HFF-Myc (cell line): ENCODE measurements at regions not wholly inside any gene's neighbourhood (a gene's known extent, or its start where the extent isn't known, plus 50 kb on each side); places are given as distances from the start of the nearest gene placed in this dataset.

Experiments used
- DNase-seq: peaks from one replicate; pipeline ENCODE4 v3.0.0-alpha.2; 2011; ENCODE audit warnings: low read depth; ENCODE audit errors: extremely low read depth
- H3K4me3 ChIP-seq: replicated peaks from 2 replicates; pipeline ENCODE4 v1.5.1; 2011; ENCODE audit warnings: low read depth, mild to moderate bottlenecking, control low read depth, low read length
- TF ChIP-seq, protein P1 (sequence below): IDR thresholded peaks from 2 replicates; pipeline ENCODE4 v1.5.1; 2012; ENCODE audit warnings: mild to moderate bottlenecking, low read depth, low read length, control low read depth; ENCODE audit errors: missing control alignments

- H3K4me3 ChIP-seq: no peak overlapping the region
- TF ChIP-seq, protein P1, sequence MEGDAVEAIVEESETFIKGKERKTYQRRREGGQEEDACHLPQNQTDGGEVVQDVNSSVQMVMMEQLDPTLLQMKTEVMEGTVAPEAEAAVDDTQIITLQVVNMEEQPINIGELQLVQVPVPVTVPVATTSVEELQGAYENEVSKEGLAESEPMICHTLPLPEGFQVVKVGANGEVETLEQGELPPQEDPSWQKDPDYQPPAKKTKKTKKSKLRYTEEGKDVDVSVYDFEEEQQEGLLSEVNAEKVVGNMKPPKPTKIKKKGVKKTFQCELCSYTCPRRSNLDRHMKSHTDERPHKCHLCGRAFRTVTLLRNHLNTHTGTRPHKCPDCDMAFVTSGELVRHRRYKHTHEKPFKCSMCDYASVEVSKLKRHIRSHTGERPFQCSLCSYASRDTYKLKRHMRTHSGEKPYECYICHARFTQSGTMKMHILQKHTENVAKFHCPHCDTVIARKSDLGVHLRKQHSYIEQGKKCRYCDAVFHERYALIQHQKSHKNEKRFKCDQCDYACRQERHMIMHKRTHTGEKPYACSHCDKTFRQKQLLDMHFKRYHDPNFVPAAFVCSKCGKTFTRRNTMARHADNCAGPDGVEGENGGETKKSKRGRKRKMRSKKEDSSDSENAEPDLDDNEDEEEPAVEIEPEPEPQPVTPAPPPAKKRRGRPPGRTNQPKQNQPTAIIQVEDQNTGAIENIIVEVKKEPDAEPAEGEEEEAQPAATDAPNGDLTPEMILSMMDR: no peak
- no peak for DNase-seq
Measured at GRCh38 chr20:40748182-40748581, 59.1 kb upstream of the MAFB start.

GRCh38 chr20:40749985-40750506 lies 61.0 kb upstream of the MAFB start:
- H3K4me3 ChIP-seq: no peak overlapping the region
- no peak for DNase-seq
- TF ChIP-seq, protein P1: no peak

- TF ChIP-seq, protein P1: no peak
- no peak overlapping the region for H3K4me3 ChIP-seq
- DNase-seq: no peak
Measured at GRCh38 chr20:40750541-40751035, 61.6 kb upstream of the MAFB start.

GRCh38 chr20:40753472-40753871 lies 64.4 kb upstream of the MAFB start:
- TF ChIP-seq, protein P1: no peak
- DNase-seq: no peak
- H3K4me3 ChIP-seq: no peak overlapping the region

DNA sequence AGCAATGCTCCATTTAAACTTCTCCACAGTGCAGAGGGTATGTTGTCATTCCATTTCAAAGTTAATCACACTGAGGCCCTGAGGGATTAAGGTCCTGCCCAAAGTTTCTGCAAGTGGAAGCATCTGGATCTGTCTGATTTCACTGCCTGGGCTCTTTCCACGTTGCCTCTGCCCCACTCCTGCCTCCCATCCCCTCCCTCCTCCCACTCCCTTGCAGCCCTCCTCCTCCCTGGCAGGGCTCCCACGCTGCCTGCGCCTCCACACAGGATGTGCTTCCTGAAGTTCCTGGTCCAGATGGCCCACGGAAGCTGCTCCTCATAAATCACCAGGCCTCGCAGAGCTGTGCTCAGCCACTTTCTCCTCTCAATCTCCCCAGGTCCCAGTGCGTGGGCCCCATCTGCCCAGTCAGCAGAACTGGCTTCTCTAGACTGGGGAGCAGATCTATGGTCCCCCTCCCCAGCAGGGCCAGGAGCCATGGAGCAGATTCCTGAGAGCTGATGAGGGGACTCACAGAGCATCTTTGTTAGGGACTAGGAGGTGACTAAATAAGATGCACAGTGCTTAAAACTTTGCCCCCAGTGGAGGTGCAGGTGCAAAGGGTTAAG lies 65.4 kb upstream of the MAFB start:
- DNase-seq: peak; percentile 21
- TF ChIP-seq, protein P1: no peak

DNA sequence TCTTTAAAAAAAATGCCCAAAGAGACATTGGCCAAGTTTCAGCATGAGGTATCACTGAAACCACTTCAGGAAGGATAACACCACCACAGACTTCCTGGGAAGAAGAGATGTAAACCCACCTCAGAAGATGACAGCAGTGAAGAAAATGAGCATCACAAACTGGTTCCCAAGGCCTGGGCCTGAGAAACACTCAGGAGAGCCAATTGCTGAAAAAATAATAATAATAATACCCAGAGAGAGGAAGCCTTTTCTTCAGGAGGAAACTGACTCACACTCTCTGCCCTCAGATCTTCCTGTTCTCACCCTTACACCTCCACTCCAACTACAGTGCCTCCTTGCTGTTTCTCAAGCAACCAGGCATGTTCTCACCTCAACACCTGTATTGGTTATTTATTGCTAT lies 68.1 kb upstream of the MAFB start:
- H3K4me3 ChIP-seq: no peak overlapping the region
- TF ChIP-seq, protein P1: no peak
- no peak for DNase-seq

More for the DNA sequence above, 65.4 kb upstream of the MAFB start:
- no peak overlapping the region for H3K4me3 ChIP-seq

- no peak for DNase-seq
- H3K4me3 ChIP-seq: no peak overlapping the region
- TF ChIP-seq, protein P1: no peak
Measured at GRCh38 chr20:40758790-40759189, 69.8 kb upstream of the MAFB start.
